Heart left ventricle (tissue), 16 donors: ENCODE measurements at regions not wholly inside any gene's neighbourhood (a gene's known extent, or its start where the extent isn't known, plus 50 kb on each side); places are given as distances from the start of the nearest gene placed in this dataset.

ENCODE experiments used
- ATAC-seq, 4 donors: fragments of 200-7000 bp; cut with Tn5 transposase; one replicate each; pipeline ENCODE4 v1.9.1; 2020 to 2022; ENCODE audit warnings: moderate library complexity in 4 of 4, mild to moderate bottlenecking in 3 of 4, moderate number of reproducible peaks in 1 of 4
- DNase-seq, 5 donors: peaks; one replicate each; pipeline ENCODE4 v3.0.0-alpha.2; 2020
- H3K27ac ChIP-seq, 12 donors: fragments of 200-600 bp; sonication (generic) in 4 of 12; one replicate each; pipeline versions ENCODE4 v1.5.0 to v1.8.0; 2016 to 2022; ENCODE audit warnings: mild to moderate bottlenecking in 2 of 12
- H3K27me3 ChIP-seq, 9 donors: fragments of 200-600 bp; sonication (generic) in 2 of 9; one replicate each; pipeline versions ENCODE4 v1.5.1 to v1.8.0; 2016 to 2022; ENCODE audit warnings: mild to moderate bottlenecking in 3 of 9
- H3K36me3 ChIP-seq, 9 donors: fragments of 200-600 bp; sonication (generic) in 2 of 9; one replicate each; pipeline versions ENCODE4 v1.5.0 to v1.8.0; 2018 to 2022; ENCODE audit warnings: mild to moderate bottlenecking in 2 of 9
- H3K4me1 ChIP-seq, 12 donors: fragments of 200-600 bp; sonication (generic) in 4 of 12; one replicate each; pipeline versions ENCODE4 v1.5.0 to v1.8.0; 2016 to 2022; ENCODE audit warnings: mild to moderate bottlenecking in 3 of 12
- H3K4me3 ChIP-seq, 12 donors: fragments of 200-600 bp; sonication (generic) in 4 of 12; one replicate each; pipeline versions ENCODE4 v1.5.0 to v1.8.0; 2017 to 2022; ENCODE audit warnings: mild to moderate bottlenecking in 9 of 12, moderate library complexity in 4 of 12
- H3K9me3 ChIP-seq, 12 donors: fragments of 200-600 bp; sonication (generic) in 4 of 12; one replicate each; pipeline versions ENCODE4 v1.5.0 to v1.8.0; 2016 to 2022; ENCODE audit warnings: mild to moderate bottlenecking in 1 of 12
- CTCF ChIP-seq, 12 donors: fragments of 200-600 bp; sonication (generic) in 4 of 12; IDR thresholded peaks; one replicate each; pipeline versions ENCODE4 v1.5.0 to v1.8.0; 2018 to 2022; ENCODE audit warnings: antibody characterized with exemption in 12 of 12, mild to moderate bottlenecking in 5 of 12
- POLR2A ChIP-seq, 2 donors: fragments of 450-650 bp; IDR thresholded peaks; one replicate each; pipeline ENCODE4 v1.6.1; 2017; ENCODE audit warnings: antibody characterized with exemption in 2 of 2, mild to moderate bottlenecking in 2 of 2, moderate library complexity in 2 of 2
- WGBS, 4 donors: extraction: QIAGEN DNeasy Blood & Tissue Kit in 2 of 4; methylation state at CpG; one replicate each; pipeline versions ENCODE4 v1.1.5 to v1.1.7; 2013 to 2018; 5-methylcytosine and 5-hydroxymethylcytosine counted together
- intact Hi-C, 10 donors: fragments of 100-400 bp; cut with DNase I; formaldehyde crosslinking; loops; one replicate each; pipeline versions ENCODE4 v1.11.1 to v1.14.2; 2022
- donor health status: ischemic (EF 13 %, LVEDD 7.1; RV severe dilation, severe dysfunction).
- donor health status: healthy with polysubstance abuse.
- donor health status: DM: no; HTN: yes; CAD: no.
- donor health status: DM: no; HTN: no; CAD: no.
- donor health status: ischemic (EF 25% LVEDD 6.9; RV normal size, moderate dysfunction).
- donor health status: ischemic (EF 25% LVEDD 5.7; RV mildly dilated, moderate dysfunction).
- donor health status: healthy.
- donor health status: DM: yes; HTN: yes; CAD: no.
- donor health status: ischemic (EF 35%, LVEDD 5.7; RV mildly dilated, moderate dysfunction).
- donor health status: nonischemic (EF 11% LVEDD 7.7; RV severe dilation, severe dysfunction).
- donor health status: DM: yes; HTN: yes; CAD: no.
- donor health status: PGD.
- donor health status: ischemic (EF 29% LVEDD 5.4; RV normal size, mild dysfunction).
- donor health status: nonischemic (EF 23%, LVEDD 6.1; RV moderate dilation, normal function).

DNA sequence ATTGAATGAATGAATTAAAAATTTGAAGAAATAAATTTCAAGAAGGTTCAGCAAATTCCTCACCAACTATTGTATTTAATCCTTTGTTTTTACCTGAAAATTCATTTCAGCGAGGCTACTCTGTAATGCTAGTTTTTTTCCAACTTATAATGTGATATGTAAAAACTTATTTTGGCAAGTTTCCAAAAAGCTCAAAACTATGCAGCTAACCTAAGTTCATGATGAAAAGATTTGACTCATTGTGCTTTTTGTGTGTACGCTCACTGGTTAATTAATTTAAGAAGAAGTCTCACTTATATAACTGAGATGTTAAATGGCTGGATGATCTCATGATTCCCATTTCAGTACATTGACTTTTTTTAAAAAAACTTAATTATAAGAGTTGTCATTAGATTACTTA, 196.0 kb upstream of the SAMSN1 start:
- DNase-seq = no peak
- intact Hi-C loops = no loop called here
- TF ChIP-seq POLR2A (IDR thresholded peaks at IDR 0.05) (no peak), CTCF (IDR thresholded peaks at IDR 0.05) (no peak)
- Histone ChIP-seq H3K4me1 (no peaks in the 10 kb centered on the region), H3K4me3 (no peak overlapping the region), H3K27ac (no peak overlapping the region), H3K9me3 (no peaks in the 10 kb centered on the region), H3K27me3 (no peaks in the 10 kb centered on the region), H3K36me3 (no peaks in the 10 kb centered on the region)
- no peak for ATAC-seq
- 84 to 90% (median 86%) methylated on average over 2 of the region's 2 CpGs for WGBS, 4 donors

- Histone ChIP-seq H3K4me1 (no peaks in the 10 kb centered on the region), H3K9me3 (no peaks in the 10 kb centered on the region), H3K27ac (no peak overlapping the region), H3K36me3 (no peaks in the 10 kb centered on the region), H3K4me3 (no peak overlapping the region), H3K27me3 (no peaks in the 10 kb centered on the region)
- WGBS, 4 donors = 89 to 98% (median 95%) methylated on average over 1 of the region's 1 CpG
- TF ChIP-seq CTCF (IDR thresholded peaks at IDR 0.05) (no peak), POLR2A (IDR thresholded peaks at IDR 0.05) (no peak)
- DNase-seq (no peak), ATAC-seq (no peak)
- intact Hi-C loops = no loop called here
Observed at GRCh38 chr21:14741256-14741655, 195.1 kb upstream of the SAMSN1 start.

- WGBS, 4 donors = 38 to 50% (median 42%) methylated on average over 1 of the region's 1 CpG
- Histone ChIP-seq H3K27ac (no peak overlapping the region), H3K27me3 (no peaks in the 10 kb centered on the region), H3K4me3 (no peak overlapping the region), H3K4me1 (no peaks in the 10 kb centered on the region), H3K36me3 (no peaks in the 10 kb centered on the region), H3K9me3 (no peaks in the 10 kb centered on the region)
- DNase-seq (no peak), ATAC-seq (no peak)
- intact Hi-C loops = no loop called here
- TF ChIP-seq POLR2A (IDR thresholded peaks at IDR 0.05) (no peak), CTCF (IDR thresholded peaks at IDR 0.05) (no peak)
Observed at GRCh38 chr21:14740692-14741091, 194.6 kb upstream of the SAMSN1 start.

DNA sequence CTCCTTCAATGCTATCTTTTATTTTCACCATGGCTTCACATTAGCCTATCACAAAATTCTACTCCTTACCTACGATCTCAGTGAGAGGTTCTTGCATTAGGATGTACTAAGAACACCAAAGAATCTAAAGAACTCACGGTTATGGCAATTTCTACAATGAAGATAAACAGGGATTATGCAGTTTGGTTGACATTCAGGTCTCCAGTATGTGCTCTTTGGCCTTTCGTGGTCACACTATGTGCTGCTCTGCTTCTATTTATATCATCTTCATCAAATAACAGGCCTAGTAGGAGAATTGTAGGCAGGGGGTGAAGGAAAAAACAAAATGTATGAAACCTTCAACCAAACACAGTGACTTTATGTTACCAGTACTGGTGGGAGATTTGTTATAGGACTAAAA, 194.0 kb upstream of the SAMSN1 start:
- Histone ChIP-seq H3K27ac (no peak overlapping the region), H3K4me3 (no peak overlapping the region), H3K36me3 (no peaks in the 10 kb centered on the region), H3K27me3 (no peaks in the 10 kb centered on the region), H3K9me3 (no peaks in the 10 kb centered on the region), H3K4me1 (no peaks in the 10 kb centered on the region)
- ATAC-seq = no peak
- no peak for DNase-seq
- intact Hi-C loops = no loop called here
- WGBS, 4 donors = 77 to 81% (median 79%) methylated on average over 3 of the region's 3 CpGs
- TF ChIP-seq CTCF (IDR thresholded peaks at IDR 0.05) (no peak), POLR2A (IDR thresholded peaks at IDR 0.05) (no peak)
